H9 (cell line): ENCODE measurements at regions not wholly inside any gene's neighbourhood (a gene's known extent, or its start where the extent isn't known, plus 50 kb on each side); places are given as distances from the start of the nearest gene placed in this dataset.

ENCODE experiments used
- DNase-seq: peaks from one replicate; pipeline ENCODE4 v3.0.0-alpha.2; 2017
- H2AFZ ChIP-seq: one replicate; pipeline ENCODE4 v1.6.1; 2013; ENCODE audit warnings: mild to moderate bottlenecking, low read length, control low read depth, moderate library complexity
- H2AK5ac ChIP-seq: 2 replicates; pipeline ENCODE4 v1.6.1; 2013; ENCODE audit warnings: low read length, control low read depth, mixed read lengths; ENCODE audit not compliant: insufficient read length
- H2BK120ac ChIP-seq: one replicate; pipeline ENCODE4 v1.6.1; 2013; ENCODE audit warnings: low read depth, mild to moderate bottlenecking, low read length, control low read depth, inconsistent platforms; ENCODE audit not compliant: poor library complexity, severe bottlenecking
- H2BK12ac ChIP-seq: 2 replicates; pipeline ENCODE4 v1.6.1; 2013; ENCODE audit warnings: low read length, control low read depth, mixed read lengths, low read depth; ENCODE audit not compliant: insufficient read length
- H2BK15ac ChIP-seq: 2 replicates; pipeline ENCODE4 v1.6.1; 2013; ENCODE audit warnings: low read depth, low read length, control low read depth
- H2BK20ac ChIP-seq: one replicate; pipeline ENCODE4 v1.6.1; 2013; ENCODE audit warnings: low read depth, mild to moderate bottlenecking, low read length, control low read depth, inconsistent platforms; ENCODE audit not compliant: poor library complexity, severe bottlenecking
- H2BK5ac ChIP-seq: 2 replicates; pipeline ENCODE4 v1.6.1; 2013; ENCODE audit warnings: low read length, control low read depth, mixed read lengths; ENCODE audit not compliant: insufficient read length
- H3K14ac ChIP-seq: 2 replicates; pipeline ENCODE4 v1.6.1; 2013; ENCODE audit warnings: low read length, control low read depth; ENCODE audit not compliant: insufficient read depth
- H3K18ac ChIP-seq: 2 replicates; pipeline ENCODE4 v1.6.1; 2013; ENCODE audit warnings: low read depth, mild to moderate bottlenecking, mixed read lengths, low read length, control low read depth; ENCODE audit not compliant: insufficient read length
- H3K23ac ChIP-seq: 2 replicates; pipeline ENCODE4 v1.6.1; 2013; ENCODE audit warnings: low read length, control low read depth, mixed read lengths, low read depth; ENCODE audit not compliant: insufficient read length
- H3K23me2 ChIP-seq: 2 replicates; pipeline ENCODE4 v1.6.1; 2013; ENCODE audit warnings: low read depth, mild to moderate bottlenecking, mixed read lengths, low read length, control low read depth; ENCODE audit not compliant: insufficient read length, poor library complexity, severe bottlenecking
- H3K27ac ChIP-seq: 2 replicates; pipeline ENCODE4 v1.5.1; 2013; ENCODE audit warnings: low read length, control low read depth, mixed read lengths, low read depth; ENCODE audit not compliant: insufficient read length
- H3K27me3 ChIP-seq: 2 replicates; pipeline ENCODE4 v1.6.1; 2013; ENCODE audit warnings: low read length, control low read depth, inconsistent platforms; ENCODE audit not compliant: insufficient read depth
- H3K4ac ChIP-seq: 2 replicates; pipeline ENCODE4 v1.6.1; 2013; ENCODE audit warnings: low read depth, mild to moderate bottlenecking, control low read depth, inconsistent platforms, low read length, moderate library complexity
- H3K4me1 ChIP-seq: 2 replicates; pipeline ENCODE4 v1.6.1; 2013; ENCODE audit warnings: low read length, control low read depth, inconsistent platforms; ENCODE audit not compliant: insufficient read depth
- H3K4me2 ChIP-seq: 2 replicates; pipeline ENCODE4 v1.6.1; 2013; ENCODE audit warnings: low read length, control low read depth, mixed read lengths; ENCODE audit not compliant: insufficient read length, insufficient read depth
- H3K56ac ChIP-seq: 2 replicates; pipeline ENCODE4 v1.6.1; 2013; ENCODE audit warnings: low read depth, mild to moderate bottlenecking, mixed read lengths, low read length, control low read depth; ENCODE audit not compliant: insufficient read length
- H3K79me1 ChIP-seq: 2 replicates; pipeline ENCODE4 v1.6.1; 2013; ENCODE audit warnings: low read depth, mild to moderate bottlenecking, moderate library complexity, low read length, control low read depth, inconsistent platforms; ENCODE audit not compliant: insufficient read depth, poor library complexity, severe bottlenecking
- H3K79me2 ChIP-seq: 2 replicates; pipeline ENCODE4 v1.6.1; 2013; ENCODE audit warnings: low read length, control low read depth, inconsistent platforms; ENCODE audit not compliant: insufficient read depth
- H3K9ac ChIP-seq: 2 replicates; pipeline ENCODE4 v1.6.1; 2013; ENCODE audit warnings: low read length, control low read depth, mixed read lengths; ENCODE audit not compliant: insufficient read length; ENCODE audit errors: extremely low read depth
- H3K9me3 ChIP-seq: one replicate; pipeline ENCODE4 v1.6.1; 2013; ENCODE audit warnings: low read depth, low read length, inconsistent platforms; ENCODE audit not compliant: control insufficient read depth
- H3T11ph ChIP-seq: one replicate; pipeline ENCODE4 v1.6.1; 2013; ENCODE audit warnings: mild to moderate bottlenecking, low read length, control low read depth, inconsistent platforms
- H4K20me1 ChIP-seq: one replicate; pipeline ENCODE4 v1.6.1; 2013; ENCODE audit not compliant: control insufficient read depth, insufficient read length, insufficient read depth
- H4K5ac ChIP-seq: 2 replicates; pipeline ENCODE4 v1.6.1; 2013; ENCODE audit warnings: low read depth, mild to moderate bottlenecking, mixed read lengths, low read length, control low read depth; ENCODE audit not compliant: insufficient read length
- H4K8ac ChIP-seq: replicated peaks from 2 replicates; pipeline ENCODE4 v1.6.1; 2013; ENCODE audit warnings: low read length, control low read depth, mixed read lengths, low read depth; ENCODE audit not compliant: insufficient read length
- H4K91ac ChIP-seq: 2 replicates; pipeline ENCODE4 v1.6.1; 2013; ENCODE audit warnings: low read depth, mild to moderate bottlenecking, moderate library complexity, mixed read lengths, low read length, control low read depth; ENCODE audit not compliant: insufficient read length
- H3K27ac Mint-ChIP-seq, 3 experiments: 2 replicates in 2 of 3; 3 replicates in 1 of 3; pipeline ENCODE4 v1.8.0; 2020 to 2021; ENCODE audit warnings: mixed read lengths in 3 of 3, mild to moderate bottlenecking in 1 of 3, moderate library complexity in 1 of 3
- H3K27me3 Mint-ChIP-seq: 2 replicates; pipeline ENCODE4 v1.8.0; 2021; ENCODE audit warnings: low read depth, mild to moderate bottlenecking, moderate library complexity, mixed read lengths
- H3K36me3 Mint-ChIP-seq, 3 experiments: 2 replicates in 2 of 3; 3 replicates in 1 of 3; pipeline ENCODE4 v1.8.0; 2020 to 2021; ENCODE audit warnings: low read depth in 3 of 3, mixed read lengths in 3 of 3; ENCODE audit not compliant: insufficient read depth in 1 of 3
- H3K4me1 Mint-ChIP-seq, 2 experiments: 2 replicates each; pipeline ENCODE4 v1.8.0; 2020; ENCODE audit warnings: mixed read lengths in 2 of 2
- H3K4me3 Mint-ChIP-seq, 2 experiments: 2 replicates in 1 of 2; 3 replicates in 1 of 2; pipeline ENCODE4 v1.8.0; 2020 to 2021; ENCODE audit warnings: mild to moderate bottlenecking in 2 of 2, mixed read lengths in 2 of 2, moderate library complexity in 1 of 2
- H3K9me3 Mint-ChIP-seq, 2 experiments: 2 replicates in 1 of 2; 3 replicates in 1 of 2; pipeline ENCODE4 v1.8.0; 2020; ENCODE audit warnings: mild to moderate bottlenecking in 2 of 2, mixed read lengths in 2 of 2, moderate library complexity in 1 of 2
- WGBS: extraction: QIAGEN DNeasy Blood & Tissue Kit; methylation state at CpG from one replicate; pipeline ENCODE4 v1.1.7; 2013; ENCODE audit warnings: missing lambda C conversion rate, low lambda C conversion rate, mixed read lengths; ENCODE audit not compliant: insufficient read length; ENCODE audit errors: extremely low coverage; 5-methylcytosine and 5-hydroxymethylcytosine counted together
- TF ChIP-seq, protein P1 (sequence below): fragments of 200-600 bp; sonication (generic); conservative IDR thresholded peaks from 3 replicates; pipeline ENCODE4 v1.8.0; 2021; ENCODE audit warnings: antibody characterized with exemption, mild to moderate bottlenecking

DNA sequence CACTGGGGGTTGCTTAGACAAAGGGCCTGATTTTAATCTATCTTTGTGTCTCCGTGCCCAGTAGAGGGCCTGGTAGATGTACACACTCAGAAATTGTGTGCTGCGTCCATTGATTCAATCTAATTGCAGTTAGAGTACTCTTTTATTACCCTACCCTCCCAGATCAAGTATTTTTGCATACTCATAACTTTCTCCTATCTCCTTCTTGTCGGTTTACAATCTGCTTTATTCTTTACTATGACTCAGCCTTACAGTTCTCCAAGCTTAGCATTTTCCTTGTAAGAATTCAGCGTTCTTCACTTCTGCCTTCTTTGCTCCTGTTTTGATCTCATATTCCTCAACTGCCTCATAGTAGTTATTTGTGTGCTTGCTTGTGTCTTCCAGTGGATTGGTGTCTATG is 124.5 kb upstream of the ARRDC4 start:
- no CpG with 5 or more reads among the region's 4 CpGs for WGBS
- no peak overlapping the region for H3K27ac ChIP-seq
- H3K79me1 ChIP-seq, result no peaks in the 10 kb centered on the region
- no peaks in the 10 kb centered on the region for H3K79me2 ChIP-seq
- H3K4me1 Mint-ChIP-seq, result no peaks in the 10 kb centered on the region
- H3K9me3 ChIP-seq, result no peaks in the 10 kb centered on the region
- H2BK12ac ChIP-seq, result no peak overlapping the region
- H2AFZ ChIP-seq, result no peak overlapping the region
- DNase-seq, result no peak
- H3K36me3 Mint-ChIP-seq, result no peaks in the 10 kb centered on the region
- H3K9me3 Mint-ChIP-seq, result no peaks in the 10 kb centered on the region; a peak in 2 of 5 replicates
- no peak overlapping the region for H3K4me3 Mint-ChIP-seq
- TF ChIP-seq, protein P1, sequence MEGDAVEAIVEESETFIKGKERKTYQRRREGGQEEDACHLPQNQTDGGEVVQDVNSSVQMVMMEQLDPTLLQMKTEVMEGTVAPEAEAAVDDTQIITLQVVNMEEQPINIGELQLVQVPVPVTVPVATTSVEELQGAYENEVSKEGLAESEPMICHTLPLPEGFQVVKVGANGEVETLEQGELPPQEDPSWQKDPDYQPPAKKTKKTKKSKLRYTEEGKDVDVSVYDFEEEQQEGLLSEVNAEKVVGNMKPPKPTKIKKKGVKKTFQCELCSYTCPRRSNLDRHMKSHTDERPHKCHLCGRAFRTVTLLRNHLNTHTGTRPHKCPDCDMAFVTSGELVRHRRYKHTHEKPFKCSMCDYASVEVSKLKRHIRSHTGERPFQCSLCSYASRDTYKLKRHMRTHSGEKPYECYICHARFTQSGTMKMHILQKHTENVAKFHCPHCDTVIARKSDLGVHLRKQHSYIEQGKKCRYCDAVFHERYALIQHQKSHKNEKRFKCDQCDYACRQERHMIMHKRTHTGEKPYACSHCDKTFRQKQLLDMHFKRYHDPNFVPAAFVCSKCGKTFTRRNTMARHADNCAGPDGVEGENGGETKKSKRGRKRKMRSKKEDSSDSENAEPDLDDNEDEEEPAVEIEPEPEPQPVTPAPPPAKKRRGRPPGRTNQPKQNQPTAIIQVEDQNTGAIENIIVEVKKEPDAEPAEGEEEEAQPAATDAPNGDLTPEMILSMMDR, result no peak
- no peak overlapping the region for H2BK120ac ChIP-seq
- H3K4ac ChIP-seq, result no peak overlapping the region
- no peak overlapping the region for H4K91ac ChIP-seq
- no peak overlapping the region for H2BK15ac ChIP-seq
- no peaks in the 10 kb centered on the region for H3K4me1 ChIP-seq
- no peak overlapping the region for H3K9ac ChIP-seq
- no peak overlapping the region for H3K14ac ChIP-seq
- no peak overlapping the region for H2BK20ac ChIP-seq
- no peaks in the 10 kb centered on the region for H4K20me1 ChIP-seq
- no peak overlapping the region for H3K4me2 ChIP-seq
- H4K8ac ChIP-seq, result no peak overlapping the region
- H3K23me2 ChIP-seq, result no peaks in the 10 kb centered on the region
- H3T11ph ChIP-seq, result no peak overlapping the region
- no peaks in the 10 kb centered on the region for H3K27me3 ChIP-seq
- no peak overlapping the region for H2BK5ac ChIP-seq
- H3K18ac ChIP-seq, result no peak overlapping the region
- no peak overlapping the region for H3K23ac ChIP-seq
- H3K27me3 Mint-ChIP-seq, result no peaks in the 10 kb centered on the region
- H4K5ac ChIP-seq, result no peak overlapping the region
- H3K27ac Mint-ChIP-seq, result no peak overlapping the region
- no peak overlapping the region for H3K56ac ChIP-seq
- no peak overlapping the region for H2AK5ac ChIP-seq
